Astrocyte (in vitro differentiated cells and primary cell): ENCODE measurements at regions not wholly inside any gene's neighbourhood (a gene's known extent, or its start where the extent isn't known, plus 50 kb on each side); places are given as distances from the start of the nearest gene placed in this dataset.

Experiments
- EZH2 ChIP-seq: IDR thresholded peaks from 2 replicates; pipeline ENCODE4 v1.6.1; 2012; ENCODE audit warnings: mild to moderate bottlenecking, low read length, inconsistent platforms; ENCODE audit not compliant: insufficient read depth
- TF ChIP-seq, protein P1 (sequence below): IDR thresholded peaks from 2 replicates; pipeline ENCODE4 v1.5.1; 2011; ENCODE audit warnings: low read depth, mild to moderate bottlenecking, inconsistent platforms, low read length, moderate library complexity; ENCODE audit not compliant: insufficient read depth

- TF ChIP-seq, protein P1, sequence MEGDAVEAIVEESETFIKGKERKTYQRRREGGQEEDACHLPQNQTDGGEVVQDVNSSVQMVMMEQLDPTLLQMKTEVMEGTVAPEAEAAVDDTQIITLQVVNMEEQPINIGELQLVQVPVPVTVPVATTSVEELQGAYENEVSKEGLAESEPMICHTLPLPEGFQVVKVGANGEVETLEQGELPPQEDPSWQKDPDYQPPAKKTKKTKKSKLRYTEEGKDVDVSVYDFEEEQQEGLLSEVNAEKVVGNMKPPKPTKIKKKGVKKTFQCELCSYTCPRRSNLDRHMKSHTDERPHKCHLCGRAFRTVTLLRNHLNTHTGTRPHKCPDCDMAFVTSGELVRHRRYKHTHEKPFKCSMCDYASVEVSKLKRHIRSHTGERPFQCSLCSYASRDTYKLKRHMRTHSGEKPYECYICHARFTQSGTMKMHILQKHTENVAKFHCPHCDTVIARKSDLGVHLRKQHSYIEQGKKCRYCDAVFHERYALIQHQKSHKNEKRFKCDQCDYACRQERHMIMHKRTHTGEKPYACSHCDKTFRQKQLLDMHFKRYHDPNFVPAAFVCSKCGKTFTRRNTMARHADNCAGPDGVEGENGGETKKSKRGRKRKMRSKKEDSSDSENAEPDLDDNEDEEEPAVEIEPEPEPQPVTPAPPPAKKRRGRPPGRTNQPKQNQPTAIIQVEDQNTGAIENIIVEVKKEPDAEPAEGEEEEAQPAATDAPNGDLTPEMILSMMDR, result no peak
- TF ChIP-seq EZH2, result no peak
These were observed 765.4 kb upstream of the SPRY2 start for GRCh38 chr13:81106348-81106747.
